ENCODE measurements at regions not wholly inside any gene's neighbourhood (a gene's known extent, or its start where the extent isn't known, plus 50 kb on each side); places are given as distances from the start of the nearest gene placed in this dataset.

GRCh38 chr16:86052115-86052670 is 153.2 kb downstream of the IRF8 start:
- DNase-seq (ENCODE audit: insufficient read length, low spot score) (no peak), FAIRE-seq (no peak)

DNA sequence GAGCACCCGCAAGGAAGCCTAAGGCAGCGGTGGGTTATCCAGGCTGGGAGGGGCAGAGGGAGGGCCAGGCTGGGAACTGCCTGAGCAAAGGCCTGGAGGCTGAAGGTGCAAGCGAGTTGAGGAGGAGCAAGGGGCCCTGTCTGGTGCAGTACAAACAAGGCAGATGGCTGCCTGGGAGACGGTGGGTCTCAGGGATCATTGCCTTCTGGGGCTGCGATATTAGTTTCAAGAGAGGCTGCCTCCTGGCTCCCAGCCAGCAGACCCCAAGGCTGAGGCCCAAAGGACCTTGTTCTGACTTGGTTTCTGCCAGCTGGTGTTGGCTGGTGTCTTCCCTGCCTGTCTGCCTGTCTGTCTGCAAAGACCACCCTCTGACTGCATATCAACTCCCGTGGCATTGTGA is 154.0 kb downstream of the IRF8 start:
- FAIRE-seq = no peak
- no peak for DNase-seq (ENCODE audit: insufficient read length, low spot score)

DNA sequence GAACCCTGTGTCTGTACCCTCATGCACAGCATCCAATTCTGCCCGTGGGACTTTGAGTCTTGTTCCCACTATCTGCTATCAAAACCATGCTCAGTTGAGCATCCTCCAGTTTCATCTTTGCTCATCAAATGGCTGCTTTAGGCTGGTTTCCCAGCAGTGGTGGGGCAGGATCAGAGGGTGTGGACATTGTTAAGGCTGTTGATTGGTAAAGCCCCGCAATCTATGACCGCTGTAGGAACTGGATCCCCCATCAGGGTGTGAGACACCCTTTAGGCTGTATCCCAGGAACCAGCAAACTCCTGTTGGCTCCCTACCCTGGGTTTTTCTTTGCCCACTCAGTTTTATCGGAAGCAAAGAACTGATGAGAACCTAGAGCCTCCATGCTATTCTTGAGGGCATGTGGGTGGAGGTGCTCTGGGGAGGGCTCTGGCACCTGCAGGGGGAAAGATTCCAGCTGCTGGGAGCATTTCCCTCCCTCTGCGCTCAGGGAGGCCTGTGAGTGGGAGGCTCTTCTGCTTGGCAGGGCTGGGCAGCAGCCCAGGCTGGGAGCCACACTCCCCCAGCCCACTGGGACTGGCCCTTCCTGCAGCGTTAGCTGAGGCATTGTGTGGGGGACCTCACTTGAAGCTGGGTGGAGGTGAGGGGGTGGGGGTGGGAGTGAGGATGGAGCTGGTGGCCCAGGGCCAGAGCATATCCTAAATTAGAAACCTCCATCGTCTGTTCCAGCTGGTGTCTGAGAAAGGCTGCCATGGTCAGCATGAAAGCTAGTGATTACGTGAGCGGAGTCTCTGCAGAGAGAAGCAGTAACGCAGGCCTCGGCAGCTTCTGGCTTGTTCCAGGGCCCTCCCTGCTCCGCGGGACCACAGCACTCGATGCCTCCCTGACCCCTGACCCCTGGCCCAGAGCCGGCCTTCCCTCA is 160.6 kb downstream of the IRF8 start:
- DNase-seq (ENCODE audit: insufficient read length, low spot score) (no peak), FAIRE-seq (no peak)

- FAIRE-seq (no peak), DNase-seq (ENCODE audit: insufficient read length, low spot score) (no peak)
Observed at GRCh38 chr16:86060381-86061317, 161.7 kb downstream of the IRF8 start.

DNA sequence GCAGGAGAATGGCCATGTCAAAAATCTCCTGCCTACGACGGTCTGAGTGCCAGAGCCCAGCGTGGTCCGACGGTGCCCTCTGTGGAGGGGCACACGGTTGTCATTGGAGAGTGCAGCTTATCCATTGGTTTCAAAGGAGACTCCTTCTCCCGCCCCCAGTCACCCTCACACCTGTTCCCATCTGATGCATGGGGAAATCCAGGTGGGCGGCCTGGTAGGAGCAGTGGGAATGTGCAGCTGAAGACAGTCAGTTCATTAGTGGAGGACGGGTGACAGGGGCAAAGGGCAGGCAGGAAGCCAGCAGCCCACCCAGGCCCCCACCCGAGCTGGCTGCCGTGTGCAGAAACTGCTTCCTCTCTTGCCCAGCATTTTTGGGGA is 162.3 kb downstream of the IRF8 start:
- FAIRE-seq (no peak), DNase-seq (ENCODE audit: insufficient read length, low spot score) (no peak)

DNA sequence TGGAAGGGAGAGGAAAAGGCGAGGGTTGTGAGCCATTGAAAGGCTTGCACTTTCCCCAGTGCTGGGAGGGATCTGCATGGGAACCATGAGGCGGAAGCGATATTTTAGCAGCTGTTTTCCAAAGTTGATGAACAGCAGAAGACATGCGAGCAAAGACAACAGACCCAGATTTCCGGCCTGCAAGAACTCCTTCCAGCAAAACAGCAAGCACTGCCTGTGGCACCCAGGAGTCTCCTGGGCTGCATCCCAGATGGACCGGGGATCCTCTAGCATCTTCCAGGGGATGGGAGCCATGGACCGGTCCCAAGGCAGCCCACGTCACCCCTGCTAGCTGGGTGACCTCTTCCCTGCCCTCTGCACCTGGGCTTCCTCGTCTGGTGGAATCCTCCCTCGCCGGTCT is 162.8 kb downstream of the IRF8 start:
- no peak for DNase-seq (ENCODE audit: insufficient read length, low spot score)
- FAIRE-seq = no peak

- no peak for FAIRE-seq
- no peak for DNase-seq (ENCODE audit: insufficient read length, low spot score)
Observed at GRCh38 chr16:86062271-86062965, 163.5 kb downstream of the IRF8 start.

GRCh38 chr16:86063760-86064405 is 164.9 kb downstream of the IRF8 start:
- no peak for FAIRE-seq

DNA sequence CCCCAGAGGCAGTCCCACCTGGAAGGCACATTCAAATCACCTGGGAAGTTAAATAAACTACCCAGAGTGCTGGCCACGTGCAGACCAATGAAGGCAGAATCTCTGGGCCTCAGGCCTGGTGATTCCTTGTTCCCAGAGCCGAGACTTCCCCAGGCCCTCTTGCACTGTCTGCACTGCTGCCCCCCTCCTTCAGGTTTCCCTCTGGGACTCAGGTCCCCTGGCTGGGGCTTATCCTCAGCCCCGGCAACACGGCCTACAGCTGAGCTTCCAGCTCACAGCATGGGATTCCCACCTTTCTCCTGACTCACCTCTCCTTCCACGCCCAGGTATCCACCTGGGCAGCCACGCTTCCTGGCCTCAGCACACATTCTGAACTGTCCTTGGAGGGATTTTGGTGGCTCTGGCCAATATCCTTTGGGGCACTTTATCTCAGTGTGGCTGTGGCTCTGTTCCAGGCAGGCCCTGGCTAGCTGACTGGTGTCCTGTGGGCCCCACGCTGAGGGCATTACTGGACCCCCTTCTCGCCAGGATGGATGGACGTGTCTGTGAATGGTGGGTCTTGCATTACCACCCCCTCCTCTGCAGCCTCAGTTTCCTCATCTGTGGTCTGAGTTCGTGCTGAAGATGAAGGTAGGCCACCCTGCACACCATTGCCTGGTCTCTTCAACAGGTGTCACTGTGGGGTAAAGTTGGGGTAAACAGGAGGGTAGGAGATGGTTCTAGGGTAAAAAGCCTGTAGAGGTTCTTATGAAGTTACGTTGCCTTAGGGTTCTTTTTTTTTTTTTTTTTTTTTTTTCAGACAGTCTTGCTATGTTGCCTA is 165.7 kb downstream of the IRF8 start:
- FAIRE-seq = no peak
- DNase-seq (ENCODE audit: insufficient read length, low spot score) = no peak

More at GRCh38 chr16:86063760-86064405, 164.9 kb downstream of the IRF8 start:
- DNase-seq (ENCODE audit: insufficient read length, low spot score) = no peak

- no peak for FAIRE-seq
Observed at GRCh38 chr16:86065711-86066110, 166.7 kb downstream of the IRF8 start.

DNA sequence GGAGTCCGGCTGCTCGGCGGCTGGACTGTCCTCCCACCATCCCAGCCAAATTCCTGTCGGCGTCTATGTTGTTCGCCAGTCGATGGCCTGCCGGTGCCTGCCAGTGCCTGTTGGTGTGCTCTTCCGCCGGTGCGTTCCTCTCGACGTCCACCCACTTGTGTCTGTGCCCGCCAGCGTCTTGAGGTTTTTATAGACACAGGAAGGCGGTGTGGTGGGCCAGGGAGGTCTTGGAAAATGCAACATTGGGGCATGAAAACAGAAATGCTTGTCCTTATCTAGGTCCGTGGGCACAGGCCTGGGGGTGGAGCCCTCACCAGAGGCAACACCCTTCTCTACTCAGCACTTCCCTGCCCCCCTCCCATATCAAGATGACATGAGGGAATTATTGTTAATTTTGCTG is 167.8 kb downstream of the IRF8 start:
- DNase-seq (ENCODE audit: insufficient read length, low spot score) = no peak
- FAIRE-seq = no peak

More at GRCh38 chr16:86065711-86066110, 166.7 kb downstream of the IRF8 start:
- no peak for DNase-seq (ENCODE audit: insufficient read length, low spot score)

GRCh38 chr16:86067516-86067915 is 168.6 kb downstream of the IRF8 start:
- DNase-seq (ENCODE audit: insufficient read length, low spot score) (no peak), FAIRE-seq (no peak)

DNA sequence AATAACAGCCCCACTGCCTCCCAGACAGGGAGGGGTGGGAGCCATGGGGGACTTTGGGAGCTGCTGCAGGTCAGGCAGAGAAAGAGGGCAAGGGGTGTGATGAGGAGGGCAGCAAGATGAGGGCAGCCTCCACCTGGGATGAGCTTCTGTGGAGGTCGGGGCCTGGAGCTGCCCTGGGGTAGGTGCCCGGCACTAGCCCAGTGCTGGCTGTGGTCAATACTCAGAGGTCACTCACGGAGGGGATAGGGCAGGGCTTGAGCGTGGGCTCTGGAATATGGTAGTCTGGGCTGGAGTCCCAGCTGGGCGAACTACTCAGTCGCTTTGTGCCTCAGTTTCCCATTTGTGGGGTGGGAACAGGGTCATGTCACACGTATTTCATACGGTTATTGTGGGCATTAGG is 169.0 kb downstream of the IRF8 start:
- DNase-seq (ENCODE audit: insufficient read length, low spot score) = no peak
- FAIRE-seq = no peak

DNA sequence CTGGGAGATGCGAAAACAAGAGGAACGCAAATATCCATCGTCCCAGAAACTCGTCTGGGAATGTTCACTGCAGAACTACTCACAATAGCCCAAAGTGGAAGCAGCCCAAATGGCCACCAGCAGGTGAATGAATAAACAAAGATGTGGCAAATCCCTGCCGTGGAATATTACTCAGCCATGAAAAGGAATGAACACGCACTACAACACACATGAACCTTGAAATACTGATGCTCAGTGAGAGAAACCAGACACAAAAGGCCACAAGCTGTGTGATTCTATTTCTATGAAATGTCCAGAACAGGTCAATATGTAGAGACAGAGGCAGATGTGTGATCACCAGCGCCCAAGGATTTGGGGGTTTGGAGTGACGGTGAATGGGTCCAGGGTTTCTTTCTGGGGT is 169.8 kb downstream of the IRF8 start:
- no peak for FAIRE-seq
- no peak for DNase-seq (ENCODE audit: insufficient read length, low spot score)

DNA sequence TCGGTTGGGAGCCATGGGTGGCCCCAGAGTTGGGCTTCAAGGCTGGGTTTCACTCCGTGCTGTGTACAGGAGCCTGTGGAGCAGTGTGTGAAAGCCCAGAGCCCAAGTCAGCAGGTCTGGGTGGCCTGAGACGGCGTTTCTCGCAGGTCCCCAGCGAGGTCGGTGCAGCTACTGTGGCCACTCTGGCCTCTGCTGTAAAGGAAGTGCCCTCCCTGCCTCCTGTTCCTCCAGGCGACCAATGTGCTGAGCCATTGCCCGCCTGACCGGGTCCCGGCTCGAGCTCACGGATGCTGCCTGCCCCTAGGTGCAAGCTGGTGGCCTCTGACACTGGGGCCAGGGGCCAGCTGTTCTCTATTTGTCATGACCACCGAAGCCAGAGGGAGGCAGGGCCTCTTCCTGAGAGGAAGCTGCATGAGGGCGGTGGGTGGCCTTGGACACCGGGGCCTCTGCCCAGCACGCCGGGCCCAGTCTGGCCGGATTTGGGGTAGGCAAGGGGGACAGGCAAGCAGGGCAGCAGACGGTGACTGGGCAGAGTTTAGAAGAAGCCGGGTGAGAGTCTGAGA is 170.9 kb downstream of the IRF8 start:
- DNase-seq (ENCODE audit: insufficient read length, low spot score) (no peak), FAIRE-seq (no peak)

GRCh38 chr16:86070484-86070883 is 171.5 kb downstream of the IRF8 start:
- DNase-seq (ENCODE audit: insufficient read length, low spot score) (no peak), FAIRE-seq (no peak)

GRCh38 chr16:86070971-86071370 is 172.0 kb downstream of the IRF8 start:
- FAIRE-seq (no peak), DNase-seq (ENCODE audit: insufficient read length, low spot score) (no peak)

GRCh38 chr16:86071611-86072240 is 172.8 kb downstream of the IRF8 start:
- no peak for FAIRE-seq
- no peak for DNase-seq (ENCODE audit: insufficient read length, low spot score)
